GM19328 (cell line): ENCODE measurements at regions not wholly inside any gene's neighbourhood (a gene's known extent, or its start where the extent isn't known, plus 50 kb on each side); places are given as distances from the start of the nearest gene placed in this dataset.

Experiments used
- ATAC-seq: cut with Tn5 transposase; IDR thresholded peaks from one replicate; pipeline ENCODE4 v1.9.1; 2021; ENCODE audit warnings: mild to moderate bottlenecking, moderate library complexity; ENCODE audit not compliant: unreplicated experiment

DNA sequence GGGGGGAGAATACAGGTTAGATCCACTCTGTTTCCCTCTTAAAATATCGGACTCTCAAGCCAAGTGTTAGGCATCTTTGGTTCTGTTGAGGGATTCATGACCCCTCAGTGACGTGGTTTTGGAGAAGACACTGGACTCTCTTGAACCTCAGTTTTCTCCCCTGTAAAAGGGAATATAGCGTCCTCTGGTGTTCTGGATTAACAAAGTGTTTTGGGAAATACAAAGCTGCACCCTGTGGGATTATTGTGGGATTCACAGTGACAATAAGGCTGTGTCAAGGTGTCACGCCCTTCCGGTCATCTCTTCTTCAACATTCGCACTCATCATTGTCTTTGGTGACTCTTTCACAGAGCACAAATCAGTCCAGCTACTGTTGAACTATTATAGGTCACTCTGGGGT lies 139.0 kb downstream of the IRX1 start:
- ATAC-seq: no peak

DNA sequence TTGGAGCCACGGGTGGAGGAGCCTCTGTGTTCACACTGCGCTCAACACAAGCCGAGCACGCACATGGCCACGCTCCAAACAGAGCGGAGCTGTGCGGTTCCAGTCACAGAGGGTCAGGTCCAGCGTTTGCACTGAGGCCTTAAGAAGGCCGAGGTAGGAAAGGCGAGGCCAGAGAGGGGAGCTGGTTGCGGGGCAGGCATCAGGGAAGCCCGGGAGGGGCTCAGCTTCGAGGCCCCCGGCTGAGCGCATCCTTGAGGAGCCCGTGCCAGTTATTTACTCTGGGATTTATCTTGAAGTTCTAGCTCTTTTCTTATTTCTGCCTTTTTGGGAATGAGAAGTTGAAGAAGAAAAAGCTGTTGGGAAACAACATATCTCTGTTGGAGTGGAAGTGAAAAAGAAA lies 140.8 kb downstream of the IRX1 start:
- no peak for ATAC-seq

DNA sequence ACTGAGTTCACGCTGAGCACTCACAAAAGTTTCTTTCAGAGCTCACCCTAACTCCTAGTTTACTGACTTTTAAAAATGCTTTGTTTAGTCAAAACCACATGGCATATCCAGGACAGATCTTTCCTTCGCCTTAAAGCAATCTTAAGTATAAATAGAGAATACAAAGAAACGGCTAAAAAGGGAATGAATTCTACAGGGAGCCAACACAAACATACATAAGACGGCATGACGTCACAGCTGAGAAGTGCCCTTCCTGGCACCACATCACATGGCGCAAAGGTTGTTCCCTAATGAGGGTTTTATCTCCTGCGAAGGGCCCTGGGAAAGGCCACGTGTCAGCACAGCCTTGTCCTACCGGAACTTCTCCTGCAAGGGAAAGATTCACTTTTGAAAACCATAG lies 141.3 kb downstream of the IRX1 start:
- ATAC-seq: no peak

DNA sequence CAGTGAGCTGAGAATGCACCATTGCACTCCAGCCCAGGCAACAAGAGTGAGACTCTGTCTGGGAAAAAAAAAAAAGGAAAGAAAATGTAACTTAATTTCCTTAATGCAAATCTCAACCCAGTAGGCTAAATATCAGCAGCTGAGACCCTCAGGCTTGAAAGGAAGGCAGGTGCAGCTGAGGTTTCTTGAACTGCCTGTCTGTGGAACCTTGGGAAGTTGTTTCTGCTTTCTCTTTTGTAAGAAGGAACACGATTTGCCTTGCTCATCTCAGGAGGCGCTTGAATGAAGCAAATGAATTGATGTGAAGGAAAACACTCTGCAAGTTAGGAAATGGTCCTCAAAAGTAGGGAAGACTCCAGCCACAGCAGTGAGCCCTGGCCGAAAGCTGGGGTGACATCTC lies 143.3 kb downstream of the IRX1 start:
- no peak for ATAC-seq

DNA sequence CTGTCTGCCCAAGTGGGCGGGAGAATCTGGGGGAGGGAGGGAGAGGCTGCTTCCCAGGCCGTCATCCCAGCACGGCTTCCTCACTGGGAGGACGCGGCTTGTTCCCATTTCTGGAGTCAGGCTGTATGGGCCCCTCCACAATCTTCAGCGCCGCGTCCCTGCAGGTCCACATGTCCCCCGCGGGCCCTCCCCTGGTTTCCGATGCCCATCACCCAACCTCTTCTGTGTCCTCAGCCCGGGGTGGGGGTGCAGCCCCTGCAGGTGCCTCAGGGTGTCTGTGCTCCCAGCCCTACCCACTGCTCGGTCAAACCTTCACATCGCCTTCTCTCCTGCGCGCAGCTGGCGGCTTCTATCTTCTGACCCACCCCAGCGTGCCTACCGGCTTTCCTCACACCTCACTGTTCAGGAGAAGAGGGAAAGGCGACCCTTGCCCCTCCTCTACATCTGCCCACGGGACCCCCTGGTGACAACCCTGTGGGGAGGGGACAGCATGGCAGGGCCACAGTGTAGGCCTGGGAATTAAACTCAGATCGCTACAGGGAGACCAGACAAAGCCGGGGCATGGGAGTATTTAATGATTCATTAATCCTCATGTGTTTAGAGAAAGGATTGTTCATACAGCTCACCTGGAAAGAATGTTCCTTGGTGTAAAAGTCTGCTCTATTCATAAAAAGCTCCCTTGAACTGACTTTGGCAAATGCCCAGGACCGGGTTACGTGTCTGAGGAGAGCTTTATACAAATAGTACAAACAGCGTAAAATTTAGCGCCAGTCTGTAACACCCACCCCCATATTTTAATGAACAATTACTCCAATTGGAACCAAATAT lies 145.1 kb downstream of the IRX1 start:
- no peak for ATAC-seq

DNA sequence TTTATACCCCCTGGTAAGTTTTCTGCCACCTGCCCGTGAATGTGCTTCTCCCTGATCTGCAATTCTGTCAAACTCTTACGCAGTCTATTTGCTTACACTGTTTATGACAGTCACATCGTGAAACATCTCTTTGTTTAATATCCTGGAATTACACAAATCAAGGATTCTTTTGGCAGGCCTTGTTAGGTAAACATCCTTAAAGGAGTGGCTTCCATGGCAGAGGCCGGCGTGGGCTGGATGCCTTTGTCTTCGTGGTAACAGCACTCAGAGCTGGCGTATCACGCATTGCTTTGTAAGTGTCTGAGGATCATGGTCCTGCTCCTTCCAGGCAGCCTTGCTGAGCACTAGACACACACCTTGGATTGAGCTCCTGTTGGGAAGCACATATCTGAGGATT lies 145.7 kb downstream of the IRX1 start:
- ATAC-seq: no peak

DNA sequence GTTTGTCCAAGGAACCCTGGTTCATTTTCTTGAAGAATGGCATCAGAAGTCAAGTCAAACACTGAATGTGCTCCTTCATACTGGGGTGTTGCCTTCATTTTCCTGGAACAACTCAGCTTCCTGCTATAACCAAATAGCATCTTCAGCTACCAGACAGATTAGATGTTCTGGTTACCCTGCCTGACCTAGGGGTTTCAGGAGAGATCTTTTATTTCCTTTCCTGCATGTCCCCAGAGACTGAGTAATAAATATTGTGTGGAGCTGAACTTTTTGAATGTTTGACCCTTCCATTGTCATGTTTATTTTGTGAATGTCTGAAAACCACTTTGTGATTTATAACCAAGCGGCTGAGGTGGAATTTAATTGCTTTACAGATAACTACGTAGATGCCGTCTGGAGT lies 147.1 kb downstream of the IRX1 start:
- no peak for ATAC-seq

DNA sequence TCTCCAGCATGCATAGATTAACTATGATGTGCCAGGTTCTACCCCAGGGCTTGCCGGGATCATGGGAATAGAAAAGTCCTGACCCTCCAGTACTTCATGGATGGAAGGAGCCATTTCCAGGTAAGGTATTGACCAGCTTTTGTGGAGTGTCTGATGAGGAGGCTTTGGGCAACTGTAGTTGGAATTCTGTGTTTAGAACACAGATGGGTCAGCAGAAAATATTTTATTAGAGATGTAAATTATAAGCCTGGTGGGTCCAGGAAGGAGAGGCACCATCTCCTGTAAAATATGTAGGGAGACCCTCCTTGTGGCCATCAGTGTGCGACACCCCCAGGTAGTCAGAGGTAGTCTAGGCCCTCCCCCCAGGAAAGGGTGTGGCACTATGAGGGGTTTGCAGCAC lies 156.2 kb downstream of the IRX1 start:
- ATAC-seq: no peak

DNA sequence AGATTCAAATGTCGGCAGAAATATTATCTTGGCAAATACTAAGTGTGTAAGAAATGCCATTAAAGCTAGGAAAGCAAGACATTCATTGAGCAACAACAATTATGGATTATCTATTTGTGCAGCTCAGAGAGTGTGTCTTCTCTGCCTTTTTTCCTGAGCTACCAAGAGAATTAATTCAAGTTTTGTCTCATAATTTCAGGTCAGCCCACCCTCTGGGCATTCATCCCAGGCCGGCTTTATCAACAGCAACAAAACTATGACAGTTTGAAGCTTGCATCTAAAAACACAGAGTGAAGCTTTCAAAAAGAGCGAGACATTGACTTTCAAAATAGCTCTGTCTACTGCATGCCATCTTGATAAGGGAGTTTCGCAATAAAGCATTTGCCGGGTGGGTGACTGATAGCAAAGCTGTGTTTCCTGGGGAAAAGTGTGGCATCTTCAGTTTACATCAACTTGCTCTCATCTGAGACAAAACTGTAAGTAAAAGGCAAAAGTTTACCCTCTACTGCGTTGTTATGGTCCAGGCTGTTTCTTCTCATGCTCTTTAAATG lies 182.4 kb downstream of the IRX1 start:
- no peak for ATAC-seq

DNA sequence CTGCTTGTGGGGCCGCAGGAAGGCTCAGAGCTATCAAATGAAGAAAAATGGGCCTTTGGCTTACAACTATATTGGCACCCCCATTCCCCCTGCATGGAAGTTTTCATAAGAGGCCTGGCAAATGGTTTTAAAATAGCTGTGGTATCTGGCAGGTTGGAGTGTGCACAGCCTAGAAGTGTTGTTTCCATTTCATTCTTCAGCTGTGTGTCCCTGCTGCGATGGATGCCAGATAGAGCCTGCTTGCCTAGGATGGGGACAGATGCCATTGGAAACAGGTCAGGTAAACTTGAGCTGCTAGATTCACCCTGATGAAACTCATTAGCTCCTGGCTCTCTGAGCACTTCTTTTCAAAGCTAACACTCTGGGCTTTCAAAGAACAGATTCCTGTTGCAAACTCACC lies 183.3 kb downstream of the IRX1 start:
- ATAC-seq: no peak

DNA sequence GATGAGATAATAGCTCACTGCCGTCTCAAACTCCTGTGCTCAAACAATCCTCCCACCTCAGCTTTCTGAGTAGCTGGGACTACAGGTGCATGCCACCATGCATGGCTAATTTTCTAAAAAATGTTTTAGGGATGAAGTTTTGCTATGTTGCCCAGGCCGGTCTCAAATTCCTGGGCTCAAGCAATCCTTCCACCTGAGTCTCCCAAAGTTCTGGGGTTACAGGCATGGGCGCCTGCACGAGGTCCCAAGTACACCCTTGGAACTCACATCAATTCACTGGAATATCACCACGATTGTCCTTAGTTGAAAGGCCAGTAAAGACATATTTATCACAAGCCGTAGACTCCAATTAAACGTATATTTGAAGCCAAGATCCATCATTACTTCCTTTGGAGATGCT lies 184.6 kb downstream of the IRX1 start:
- no peak for ATAC-seq

DNA sequence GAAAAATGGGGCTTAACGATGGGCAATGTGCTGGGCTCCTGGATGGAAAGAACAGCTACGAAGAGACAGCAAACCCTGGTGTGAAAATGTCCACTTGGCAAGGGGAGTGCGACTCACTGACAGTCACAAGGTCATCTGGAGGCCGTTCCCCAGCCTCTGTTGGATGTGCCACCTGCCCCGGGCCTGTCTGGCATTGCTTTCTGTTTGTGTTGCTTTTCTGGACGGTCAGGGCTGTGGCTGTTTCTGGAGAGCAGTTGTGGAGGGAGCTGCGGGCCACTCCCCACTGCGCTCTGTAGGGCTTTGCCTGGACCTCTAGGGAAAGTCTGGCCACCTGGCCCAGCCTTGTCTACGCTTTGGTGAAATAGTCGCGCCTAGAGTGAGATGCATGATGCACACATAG lies 185.3 kb downstream of the IRX1 start:
- no peak for ATAC-seq

DNA sequence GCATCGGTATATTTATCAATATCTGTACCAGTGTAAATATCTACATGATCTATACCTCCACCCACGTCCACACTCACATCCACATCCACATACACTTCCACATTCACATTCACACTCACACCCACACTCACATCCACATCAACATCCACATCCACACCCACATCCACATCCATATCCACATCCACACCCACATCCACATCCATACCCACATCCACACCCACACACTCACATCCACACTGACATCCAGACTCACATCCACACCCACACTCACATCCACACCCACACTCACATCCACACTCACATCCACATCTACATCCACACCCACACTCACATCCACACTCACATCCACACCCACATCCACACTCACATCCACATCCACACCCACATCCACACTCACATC lies 189.2 kb downstream of the IRX1 start:
- no peak for ATAC-seq

DNA sequence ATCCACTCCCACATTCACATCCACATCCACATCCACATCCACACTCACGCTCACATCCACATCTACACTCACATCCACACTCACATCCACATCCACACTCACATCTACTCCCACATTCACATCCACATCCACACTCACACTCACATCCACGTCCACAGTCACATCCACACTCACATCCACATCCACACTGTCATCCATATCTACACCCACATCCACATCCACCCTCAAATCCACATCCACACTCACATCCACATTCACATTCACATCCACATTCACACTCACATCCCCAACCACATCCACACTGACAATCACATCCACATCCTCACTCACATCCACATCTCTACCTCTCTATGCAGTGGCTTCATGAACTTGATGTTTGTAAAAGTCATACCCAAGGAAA lies 190.5 kb downstream of the IRX1 start:
- ATAC-seq: no peak

DNA sequence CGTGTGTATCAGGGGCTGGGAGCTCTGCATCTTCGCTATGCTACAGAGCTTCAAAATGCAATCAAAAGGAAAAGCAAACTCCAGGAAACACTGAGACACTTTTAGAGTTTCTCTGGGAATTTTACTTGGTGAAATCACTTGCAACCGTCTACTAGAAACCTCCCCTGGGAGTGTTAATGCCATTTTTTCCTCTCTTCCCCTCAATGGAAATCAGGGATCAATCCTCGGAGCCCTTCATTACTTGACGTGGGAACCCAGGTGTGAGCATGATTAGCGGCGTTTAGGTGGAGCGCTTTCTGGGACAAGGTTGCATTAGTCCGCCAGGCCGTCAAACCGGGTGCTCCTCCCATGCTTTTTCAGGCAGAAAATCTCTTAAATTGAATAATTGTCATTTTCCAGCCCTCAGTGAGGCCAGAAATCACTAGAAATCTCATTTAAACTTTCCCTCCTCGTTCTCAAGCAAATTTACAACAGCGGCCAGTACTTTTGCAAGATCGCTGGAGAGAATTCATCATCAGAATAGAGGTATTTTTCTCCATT lies 191.3 kb downstream of the IRX1 start:
- no peak for ATAC-seq

DNA sequence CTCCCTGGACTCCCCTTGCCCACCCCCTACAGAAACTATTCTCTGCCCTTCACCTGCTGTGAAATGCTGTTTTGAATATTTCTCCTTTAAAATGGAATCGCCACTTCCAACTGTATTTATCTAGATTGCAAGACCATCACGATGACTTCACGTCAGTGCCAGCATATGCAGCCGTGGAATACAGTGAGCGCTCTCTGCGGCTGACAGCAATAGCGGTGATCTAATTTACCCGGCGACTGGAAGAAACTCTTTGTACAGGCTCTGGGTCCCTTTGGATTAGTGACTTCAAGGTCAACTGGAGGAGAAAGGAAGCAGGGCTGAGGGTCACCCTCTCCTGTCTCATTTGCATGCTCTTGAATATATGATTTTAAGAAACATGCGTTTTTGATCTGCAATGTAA lies 192.0 kb downstream of the IRX1 start:
- ATAC-seq: no peak

DNA sequence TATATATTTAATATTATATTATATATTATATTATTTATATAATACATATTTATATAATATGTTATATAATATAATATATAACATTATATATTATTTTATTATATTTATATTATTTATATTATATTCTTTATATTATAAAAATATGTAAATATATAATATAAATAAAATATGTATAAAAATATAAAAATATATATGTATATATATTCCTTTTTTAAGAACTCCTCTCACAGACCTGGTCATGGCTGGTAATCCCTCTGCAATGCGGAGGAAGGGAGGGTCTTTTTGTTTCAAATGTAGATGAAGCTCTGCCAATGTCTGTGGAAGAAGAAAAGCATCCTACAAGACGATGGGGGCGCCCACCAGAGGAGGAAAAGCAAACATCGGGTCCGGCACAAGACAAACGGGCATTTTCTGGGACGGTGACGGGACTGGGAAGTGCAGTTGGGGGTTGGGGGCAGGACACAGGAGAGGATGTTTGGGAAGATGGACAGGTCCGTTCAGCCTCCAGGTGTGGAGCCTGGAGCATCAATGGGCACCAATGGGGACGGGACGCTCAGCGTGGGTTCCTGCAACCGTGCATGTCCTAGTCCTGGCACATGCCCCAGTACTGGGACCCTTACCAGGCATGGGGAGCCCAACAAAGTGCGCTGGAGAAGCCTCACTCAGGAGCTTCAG lies 194.0 kb downstream of the IRX1 start:
- ATAC-seq: no peak

DNA sequence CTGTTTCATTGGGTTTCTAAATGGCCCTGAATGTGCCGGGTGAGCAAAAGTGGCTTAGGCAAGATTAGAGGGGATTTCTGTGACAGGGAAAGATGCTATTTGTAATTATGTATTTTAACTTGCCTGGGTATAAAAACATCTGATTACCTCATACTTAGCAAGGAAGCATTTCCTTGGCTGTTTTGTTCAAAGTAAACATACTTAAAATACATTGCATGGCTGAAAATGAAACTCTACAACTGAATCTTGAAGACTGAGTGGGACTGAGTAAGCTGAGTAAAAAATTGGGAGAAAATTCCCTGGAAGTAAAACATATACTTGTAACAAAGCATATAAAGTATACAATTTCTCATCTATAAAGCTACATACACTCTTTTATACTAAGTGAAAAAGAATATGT lies 197.5 kb downstream of the IRX1 start:
- no peak for ATAC-seq

DNA sequence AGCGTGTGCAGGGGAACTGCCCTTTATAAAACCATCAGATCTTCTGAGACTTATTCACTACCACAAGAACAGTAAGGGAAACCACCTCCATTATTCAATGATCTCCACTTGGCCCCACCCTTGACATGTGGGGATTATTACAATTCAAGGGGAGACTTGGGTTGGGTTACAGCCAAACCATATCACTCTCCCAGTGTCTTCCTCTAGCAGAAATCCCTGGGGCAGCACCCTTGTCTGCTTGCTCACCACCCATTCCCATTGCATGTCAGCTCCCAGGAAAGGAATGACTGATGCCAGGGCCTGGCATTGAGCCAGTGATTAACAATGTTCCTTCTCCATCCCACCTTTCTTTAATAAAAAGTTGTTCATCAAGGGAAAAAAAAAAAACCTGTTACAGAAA lies 199.0 kb downstream of the IRX1 start:
- no peak for ATAC-seq

DNA sequence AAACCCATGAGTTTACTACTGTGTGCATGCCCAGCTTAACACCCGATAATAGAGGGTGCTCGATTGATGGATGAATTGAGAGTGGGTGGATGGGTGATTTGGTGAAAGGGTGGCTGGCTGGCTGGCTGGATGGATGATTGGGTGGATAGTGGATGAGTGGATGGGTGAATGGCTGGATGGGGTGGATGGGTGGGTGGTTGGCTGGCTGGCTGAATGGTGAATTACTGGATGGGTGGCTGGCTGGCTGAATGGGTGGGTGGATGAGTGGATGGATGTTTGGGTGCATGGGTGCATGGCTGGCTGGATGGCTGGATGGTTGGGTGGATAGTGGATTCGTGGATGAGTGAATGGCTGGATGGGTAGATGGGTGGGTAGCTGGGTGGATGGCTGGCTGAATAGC lies 201.1 kb downstream of the IRX1 start:
- ATAC-seq: no peak

DNA sequence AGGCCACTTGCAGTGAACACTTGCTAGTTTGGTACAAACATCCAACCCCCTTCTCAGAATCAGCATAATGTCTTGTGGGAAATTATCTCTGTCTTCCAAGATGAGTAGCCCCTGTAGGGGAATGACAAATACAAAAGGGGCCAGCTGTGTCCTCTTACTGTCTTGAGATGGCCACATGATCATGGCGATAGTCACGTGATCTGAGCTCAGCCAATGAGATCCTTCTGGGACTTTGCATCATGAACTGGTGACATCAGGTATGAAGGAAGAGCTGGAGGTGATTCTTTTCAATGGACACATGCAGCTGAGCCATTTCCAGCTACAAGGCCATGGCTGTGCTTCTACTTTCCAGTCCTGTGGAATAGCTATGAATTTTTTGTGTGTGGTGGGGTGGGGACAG lies 206.3 kb downstream of the IRX1 start:
- ATAC-seq: no peak

DNA sequence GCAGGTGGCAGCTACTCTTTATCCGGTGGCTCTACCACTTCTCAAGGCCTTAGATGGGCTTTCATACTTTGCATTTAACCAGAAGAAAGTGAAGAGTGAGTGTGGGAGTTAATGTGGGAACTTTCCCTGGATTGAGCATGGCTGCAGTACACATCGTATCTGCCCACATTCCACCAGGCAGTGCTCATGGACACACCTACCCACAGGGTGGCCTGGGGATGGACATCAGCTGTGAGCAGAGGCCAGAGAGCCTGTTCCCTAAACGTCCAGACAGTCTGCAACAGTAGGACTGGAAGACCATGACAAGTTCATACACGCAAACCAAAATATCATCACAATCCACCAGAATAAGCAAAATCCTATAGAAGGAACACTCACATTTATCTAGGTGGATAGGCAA lies 213.8 kb downstream of the IRX1 start:
- no peak for ATAC-seq
